ENCODE measurements at regions not wholly inside any gene's neighbourhood (a gene's known extent, or its start where the extent isn't known, plus 50 kb on each side); places are given as distances from the start of the nearest gene placed in this dataset.
"Not testable (repeated sequence)": the region's sequence is repeated elsewhere in the genome, so short reads cannot be mapped to it uniquely, and the experiment has no call there.

- DNase-seq (ENCODE audit: low spot score), result no peak
Observed at GRCh38 chr13:48583859-48584311, 51.0 kb upstream of the RCBTB2 start.

- DNase-seq (ENCODE audit: low spot score), result peak; percentile 73
Observed at GRCh38 chr13:48585456-48585840, 52.6 kb upstream of the RCBTB2 start.

- no peak for DNase-seq (ENCODE audit: low spot score)
Observed at GRCh38 chr13:48586591-48587103, 53.8 kb upstream of the RCBTB2 start.

- no peak for DNase-seq (ENCODE audit: low spot score)
Observed at GRCh38 chr13:48588120-48588519, 55.2 kb upstream of the RCBTB2 start.

- DNase-seq (ENCODE audit: low spot score), result no peak
Observed at GRCh38 chr13:48590141-48590901, 57.4 kb upstream of the RCBTB2 start.

- DNase-seq (ENCODE audit: low spot score), result not testable (repeated sequence)
Observed at GRCh38 chr13:48591124-48591872, 58.4 kb upstream of the RCBTB2 start.

- DNase-seq (ENCODE audit: low spot score), result no peak
Observed at GRCh38 chr13:48591889-48592687, 59.2 kb upstream of the RCBTB2 start.

- DNase-seq (ENCODE audit: low spot score), result no peak
Observed at GRCh38 chr13:48592688-48593049, 59.8 kb upstream of the RCBTB2 start.

GRCh38 chr13:48593536-48593935 lies 60.2 kb upstream of the CYSLTR2 start:
- DNase-seq (ENCODE audit: low spot score), result no peak

- no peak for DNase-seq (ENCODE audit: low spot score)
Observed at GRCh38 chr13:48594096-48594815, 59.5 kb upstream of the CYSLTR2 start.

- DNase-seq (ENCODE audit: low spot score), result peak; percentile 53
Observed at GRCh38 chr13:48595431-48596429, 58.0 kb upstream of the CYSLTR2 start.

- DNase-seq (ENCODE audit: low spot score), result no peak
Observed at GRCh38 chr13:48600374-48601364, 53.1 kb upstream of the CYSLTR2 start.

GRCh38 chr13:48602296-48603016 lies 51.3 kb upstream of the CYSLTR2 start:
- DNase-seq (ENCODE audit: low spot score), result no peak

GRCh38 chr13:48603375-48603774 lies 50.4 kb upstream of the CYSLTR2 start:
- DNase-seq (ENCODE audit: low spot score), result no peak

Data from A172 (cell line).